GM21360 (cell line): ENCODE measurements at regions not wholly inside any gene's neighbourhood (a gene's known extent, or its start where the extent isn't known, plus 50 kb on each side); places are given as distances from the start of the nearest gene placed in this dataset.

Experiments used
- ATAC-seq: cut with Tn5 transposase; IDR thresholded peaks from one replicate; pipeline ENCODE4 v1.9.1; 2021; ENCODE audit warnings: mild to moderate bottlenecking, moderate library complexity; ENCODE audit not compliant: unreplicated experiment

GRCh38 chr14:101064121-101064661 lies 160.7 kb upstream of the RTL1 start:
- no peak for ATAC-seq

- ATAC-seq, result no peak
Observed at GRCh38 chr14:101064718-101065117, 161.2 kb upstream of the RTL1 start.

DNA sequence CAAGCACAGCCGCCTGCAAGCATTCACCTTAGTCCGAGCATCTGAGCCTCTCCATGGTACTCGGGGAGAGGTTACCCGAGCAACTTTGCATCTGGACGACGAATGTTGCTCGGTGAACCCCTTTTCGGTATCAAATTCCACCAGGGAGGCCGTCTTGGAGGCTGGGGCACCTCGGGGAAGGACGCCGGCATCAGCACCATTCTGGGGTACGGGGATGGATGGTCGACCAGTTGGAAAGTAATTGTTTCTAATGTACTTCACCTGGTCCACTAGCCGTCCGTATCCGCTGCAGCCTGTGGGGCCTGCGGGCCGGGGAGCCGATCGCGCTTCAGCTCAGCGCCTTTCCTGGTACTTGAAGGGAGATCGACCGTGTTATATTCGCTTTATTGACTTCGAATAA lies 161.7 kb upstream of the RTL1 start:
- ATAC-seq, result no peak

DNA sequence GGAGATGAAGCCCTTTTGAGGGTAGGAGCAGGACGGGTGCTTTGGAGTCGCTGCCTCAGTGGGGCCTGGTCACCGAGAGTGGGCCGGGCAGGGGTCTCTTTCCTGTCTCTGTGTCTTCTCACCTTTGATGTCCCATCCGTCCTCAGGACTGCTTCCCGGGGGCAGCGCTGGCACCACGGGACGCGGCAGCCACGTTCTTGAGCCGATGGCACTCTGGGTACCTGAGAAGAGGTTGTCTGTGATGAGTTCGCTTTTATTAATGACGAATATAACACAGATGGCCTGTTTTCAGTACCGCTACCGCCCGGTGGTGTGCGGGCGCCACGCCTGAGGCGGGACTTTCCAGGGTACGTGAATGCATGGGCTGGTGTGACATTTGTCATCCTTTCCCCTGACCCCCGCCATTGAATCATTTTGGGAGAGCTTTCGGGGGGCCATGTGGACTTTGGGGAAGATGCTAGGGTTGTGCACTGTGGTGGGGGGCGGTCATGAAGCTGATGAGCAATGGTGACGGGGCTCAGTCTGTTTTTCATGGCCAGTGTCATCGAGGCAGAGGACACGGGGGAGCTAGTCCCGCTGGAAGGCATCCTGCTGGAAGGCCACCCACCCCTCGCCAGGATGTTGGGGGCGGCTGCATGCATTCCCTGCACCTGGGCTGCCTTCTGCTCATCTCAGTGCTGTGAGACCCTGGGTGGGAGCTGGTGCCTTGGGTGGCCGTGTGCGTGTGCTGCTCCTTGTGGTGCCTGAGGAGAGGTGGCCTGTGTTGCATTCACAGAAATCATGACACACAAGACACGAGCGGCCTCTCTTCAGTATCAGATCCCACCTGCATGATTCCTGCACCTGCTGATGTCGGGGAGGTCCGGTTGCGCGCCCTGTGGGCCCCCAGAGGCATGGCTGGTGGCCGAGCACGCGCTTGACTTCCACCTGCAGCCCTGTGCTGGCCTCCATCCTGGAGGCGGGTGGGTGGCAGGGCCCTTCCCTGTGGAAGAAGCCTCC lies 162.5 kb upstream of the RTL1 start:
- ATAC-seq, result no peak

- no peak for ATAC-seq
Observed at GRCh38 chr14:101066826-101067510, 163.4 kb upstream of the RTL1 start.

GRCh38 chr14:101068313-101069227 lies 165.0 kb upstream of the RTL1 start:
- no peak for ATAC-seq

DNA sequence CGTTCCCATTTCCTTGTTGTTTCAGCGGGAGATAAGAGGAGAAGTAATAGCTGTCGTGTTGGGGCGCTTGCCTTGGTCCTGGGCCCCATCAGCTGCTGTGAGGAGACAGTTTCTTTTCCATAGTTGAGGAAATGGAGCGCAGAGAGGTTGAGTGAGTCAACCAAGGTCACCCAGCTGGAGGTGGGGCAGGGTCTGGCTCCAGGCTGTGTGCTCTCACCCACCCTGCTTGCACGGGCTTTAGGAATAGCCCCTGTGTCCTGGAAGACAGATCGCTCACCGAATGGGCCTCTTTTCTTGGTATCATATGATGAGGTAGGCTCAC lies 165.7 kb upstream of the RTL1 start:
- ATAC-seq, result no peak

DNA sequence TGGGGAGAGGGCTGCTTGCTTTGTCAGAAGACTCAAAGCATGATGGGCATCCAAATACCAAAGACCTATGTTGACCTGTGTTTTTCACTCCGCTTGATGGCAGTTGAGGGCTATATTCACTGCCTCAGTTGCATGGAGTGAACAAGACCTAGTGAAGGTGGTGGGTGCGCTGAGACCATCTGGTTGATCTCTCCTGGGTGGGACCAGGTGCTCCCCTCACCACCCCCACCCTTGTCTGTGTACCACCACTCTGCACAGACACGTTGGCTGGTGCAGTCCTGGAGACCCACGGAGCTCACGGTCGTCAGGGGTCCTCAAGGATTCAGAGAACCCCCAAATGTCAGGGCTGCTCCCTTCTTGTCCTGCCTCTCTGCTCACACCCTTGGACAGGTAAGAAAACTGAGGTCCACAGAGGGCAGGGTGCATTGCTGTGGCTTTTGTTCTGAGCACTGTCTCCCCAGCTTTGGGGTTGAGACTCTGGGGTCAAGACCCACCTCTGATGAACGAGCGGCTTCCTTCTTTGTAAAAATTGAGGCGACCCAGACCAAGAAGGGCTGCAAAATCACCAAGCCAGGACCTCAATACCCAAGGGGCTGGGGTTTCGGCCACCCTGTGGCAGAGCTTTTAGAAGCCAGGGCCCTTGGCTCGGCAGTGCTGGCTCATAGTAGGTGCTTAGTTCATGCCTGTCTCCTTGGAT lies 166.3 kb upstream of the RTL1 start:
- no peak for ATAC-seq

DNA sequence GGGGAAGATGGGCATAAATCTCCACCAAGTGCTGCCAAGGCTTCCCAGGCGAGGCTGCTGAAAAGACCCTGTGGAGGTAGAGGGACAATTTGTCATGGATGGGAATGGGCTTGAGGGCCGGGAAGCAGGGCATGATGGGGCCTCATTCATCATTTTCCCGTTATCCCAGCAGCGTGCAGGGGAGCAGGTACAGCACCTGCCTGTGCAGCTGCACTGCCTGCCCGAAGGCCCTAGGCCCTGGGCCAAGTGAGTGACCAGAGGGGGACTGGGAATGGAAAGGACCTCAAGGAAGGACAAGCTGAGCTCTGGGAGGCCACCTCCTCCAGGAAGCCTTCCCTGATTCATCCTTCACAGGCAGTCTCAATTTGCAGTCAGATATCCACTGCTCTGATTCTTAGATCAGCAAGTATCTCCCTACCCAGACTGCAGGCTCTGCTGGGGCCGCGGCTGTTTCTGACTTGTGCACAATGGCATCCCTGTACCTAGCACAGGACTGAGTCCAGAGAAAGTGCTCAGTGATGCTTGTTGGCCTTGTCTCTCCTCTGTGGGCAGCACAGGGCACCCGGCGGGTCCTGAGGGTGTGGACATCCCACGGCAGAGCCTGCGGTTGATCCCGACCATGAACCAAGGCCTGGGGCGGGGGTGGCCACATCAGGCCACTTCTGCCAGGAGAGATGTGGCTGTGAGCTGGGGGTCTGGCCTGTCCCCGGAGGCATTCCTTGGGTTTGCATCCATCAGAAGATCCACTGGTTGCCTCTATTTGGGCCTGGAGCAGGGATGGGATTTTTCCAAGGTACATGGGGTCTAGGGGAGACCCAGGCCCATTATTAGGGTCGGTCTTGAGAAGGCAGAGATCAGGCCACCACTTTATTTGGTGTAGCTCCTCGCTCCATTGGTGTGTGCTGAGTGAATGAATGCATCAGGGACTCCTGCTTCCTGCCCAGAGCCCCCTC lies 167.3 kb upstream of the RTL1 start:
- ATAC-seq, result no peak

DNA sequence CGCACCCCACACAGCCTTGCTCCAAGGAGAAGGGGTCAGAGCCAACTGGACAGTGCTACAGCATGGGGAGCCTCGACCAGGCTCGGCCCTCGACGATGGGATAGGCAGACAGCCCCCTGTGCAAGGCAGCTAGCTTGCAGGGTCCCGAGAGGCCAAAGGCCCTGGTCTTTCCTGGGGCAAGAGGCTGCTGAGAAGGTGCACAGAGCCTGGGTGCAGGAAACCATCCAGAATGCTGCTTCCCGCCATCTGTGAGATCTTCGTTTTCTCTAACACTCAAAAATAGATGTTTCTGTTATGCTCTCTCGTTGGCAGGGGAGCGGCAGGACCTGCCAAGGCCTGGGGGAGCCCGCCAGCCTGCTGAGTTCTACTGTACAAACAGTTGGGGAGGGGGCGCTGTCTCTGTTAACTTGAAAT lies 168.0 kb upstream of the RTL1 start:
- no peak for ATAC-seq

DNA sequence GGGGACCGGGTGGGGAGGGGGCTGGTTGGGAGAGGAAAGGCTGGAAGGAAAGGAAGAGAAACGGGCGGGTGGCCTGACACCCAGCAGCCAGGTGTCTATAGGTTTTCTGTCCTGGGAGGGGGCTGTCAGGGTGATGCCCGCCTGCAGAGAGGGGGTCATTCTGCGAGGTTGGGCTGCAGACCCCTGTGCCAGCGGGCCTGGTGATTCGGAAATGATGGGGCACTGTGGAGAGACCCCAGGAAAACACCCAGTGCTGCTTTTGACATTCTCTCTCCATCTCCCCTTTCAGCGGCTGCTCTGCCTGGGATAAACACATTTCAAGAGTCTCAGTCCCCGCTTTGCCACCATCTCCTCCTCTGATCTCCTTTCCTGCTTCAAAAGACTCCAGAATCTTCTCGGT lies 168.5 kb upstream of the RTL1 start:
- no peak for ATAC-seq

DNA sequence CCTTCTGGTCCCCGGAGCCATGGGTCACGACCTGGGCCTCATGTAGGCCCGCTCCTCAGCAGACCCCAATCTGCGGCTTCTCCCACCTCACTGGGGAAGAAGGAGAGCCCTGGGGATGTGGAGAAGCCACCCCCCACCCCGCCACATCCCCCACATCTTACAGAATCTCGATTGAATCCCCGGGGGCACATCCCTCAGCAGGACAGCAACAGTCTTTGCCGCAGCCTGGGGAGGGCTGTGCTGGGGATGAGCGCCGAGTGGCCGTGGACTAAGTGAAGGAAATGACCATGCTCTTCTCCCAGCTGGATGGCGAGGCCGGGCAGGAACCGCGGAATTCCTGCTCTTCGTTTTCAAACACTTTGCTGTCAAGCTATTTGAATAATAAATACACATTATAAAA lies 169.0 kb upstream of the RTL1 start:
- no peak for ATAC-seq

DNA sequence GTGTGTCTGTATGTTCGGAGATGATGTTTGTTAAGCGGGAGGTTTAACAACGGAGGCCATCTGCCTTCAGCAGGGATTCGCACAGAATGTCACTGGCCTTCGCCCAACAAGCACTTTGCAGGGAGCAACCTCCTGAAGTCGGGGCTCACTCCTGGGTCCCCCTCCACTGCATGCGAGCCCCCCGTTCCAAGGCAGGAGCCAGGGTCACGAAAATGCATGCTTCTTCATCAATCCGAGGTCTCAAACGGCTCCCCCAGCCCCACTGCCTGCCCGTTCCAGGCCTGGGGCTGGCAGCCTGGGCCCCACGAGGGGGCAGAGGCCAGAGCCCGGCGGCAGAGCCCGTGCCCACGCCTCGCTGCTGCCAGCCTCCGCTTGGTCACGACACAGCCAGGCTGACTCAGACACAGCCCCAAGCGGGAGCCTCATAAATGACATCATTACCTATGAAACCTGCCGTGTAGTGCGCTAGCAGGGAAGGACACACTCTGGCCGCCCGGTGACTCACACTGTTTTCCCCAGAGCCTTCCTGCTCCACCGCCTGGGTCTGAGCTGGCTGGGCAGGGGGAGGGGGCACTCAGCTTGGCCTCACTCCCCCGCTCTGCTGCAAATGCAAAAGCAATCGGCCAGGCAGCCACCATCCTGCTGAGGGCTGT lies 169.5 kb upstream of the RTL1 start:
- peak; percentile 65 for ATAC-seq

DNA sequence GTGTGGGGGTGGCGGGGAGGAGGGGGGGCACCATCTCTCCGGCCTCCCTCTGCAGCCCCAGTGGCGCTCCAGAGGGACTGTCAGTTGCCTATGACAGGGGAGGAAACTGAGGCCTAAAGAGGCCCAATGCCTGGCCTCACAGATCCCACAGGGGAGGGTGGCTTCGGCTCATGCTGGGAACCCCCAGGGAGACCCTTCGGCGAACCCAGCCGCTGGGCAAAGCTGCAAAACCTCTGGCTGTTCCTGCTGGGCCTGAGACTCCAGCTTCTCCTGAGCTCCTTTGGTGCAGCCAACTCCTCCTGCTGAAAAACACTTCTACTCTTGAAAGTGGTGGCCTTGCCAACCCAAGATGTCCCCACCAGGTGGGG lies 170.1 kb upstream of the RTL1 start:
- ATAC-seq, result no peak

DNA sequence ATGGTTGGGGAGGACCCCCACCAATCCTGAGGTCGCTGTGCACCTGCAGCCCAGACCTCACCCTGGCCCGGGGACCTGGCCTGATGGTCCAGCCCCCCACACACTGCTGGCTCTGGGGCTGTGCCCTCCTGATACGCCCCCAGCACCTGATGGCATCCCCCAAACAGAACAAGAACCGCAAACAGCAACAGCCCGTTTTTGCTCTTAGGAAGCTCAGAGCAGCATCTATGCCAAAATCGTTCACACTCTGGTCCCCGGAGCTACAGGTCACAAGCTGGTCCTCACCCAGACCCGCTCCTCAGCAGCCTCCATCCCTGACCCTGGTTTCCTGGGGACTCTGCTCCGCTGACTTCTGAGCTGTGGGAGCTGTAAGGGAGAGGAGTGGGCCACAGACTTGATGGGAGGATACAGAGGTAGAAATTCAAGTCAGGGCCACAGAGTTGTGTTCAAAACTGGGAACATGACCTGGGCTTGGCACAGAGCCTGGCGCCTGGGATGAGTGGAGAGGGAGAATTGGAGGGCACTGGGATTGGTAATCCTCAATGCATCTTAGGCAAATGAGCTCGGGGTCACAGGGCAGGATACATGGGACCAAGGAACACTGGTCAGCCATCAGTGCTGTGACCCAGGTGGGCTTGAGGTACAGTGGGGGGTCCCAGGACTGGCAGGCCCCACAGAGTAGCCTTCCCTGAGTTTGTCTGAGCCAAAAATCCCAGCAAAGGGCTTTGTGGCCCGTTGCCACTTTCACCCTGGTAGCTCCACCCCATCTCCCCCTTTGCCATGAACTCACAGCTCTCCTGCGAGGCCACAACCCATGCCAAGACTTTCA lies 170.9 kb upstream of the RTL1 start:
- ATAC-seq, result no peak

- no peak for ATAC-seq
Observed at GRCh38 chr14:101075025-101075800, 171.7 kb upstream of the RTL1 start.

DNA sequence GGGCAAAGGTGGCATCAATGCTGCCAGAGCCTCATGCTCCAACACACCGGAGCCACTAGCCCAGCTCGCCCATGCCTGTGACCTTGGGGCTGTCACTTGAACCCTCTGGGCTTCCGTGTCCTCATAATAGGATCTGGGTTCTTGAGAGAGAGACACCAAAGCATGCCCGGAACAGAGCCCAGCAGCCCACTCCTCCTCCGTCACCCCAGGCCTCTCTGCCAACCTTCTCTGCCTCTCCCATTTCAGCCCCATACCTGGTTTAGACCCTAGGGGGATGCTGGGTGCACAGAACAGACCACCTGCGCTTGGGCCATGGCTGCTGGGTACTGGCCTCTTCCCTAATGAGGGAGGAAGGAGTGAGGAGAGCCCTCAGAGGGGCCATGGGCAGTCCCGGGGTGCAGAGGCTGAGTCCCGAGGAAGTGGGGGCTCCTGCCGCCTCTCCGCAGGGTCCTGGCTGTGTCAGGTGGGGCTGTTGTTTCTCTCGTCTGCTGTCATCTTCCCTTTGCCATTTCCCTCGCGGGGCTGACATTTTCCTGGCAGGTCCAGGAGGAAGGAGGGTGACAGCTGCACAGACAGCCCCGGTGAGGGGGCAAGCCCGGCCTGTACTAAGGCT lies 172.4 kb upstream of the RTL1 start:
- ATAC-seq, result no peak
